GM12878 (cell line): ENCODE measurements at regions not wholly inside any gene's neighbourhood (a gene's known extent, or its start where the extent isn't known, plus 50 kb on each side); places are given as distances from the start of the nearest gene placed in this dataset.

Experiments
- ATAC-seq: fragments of 200-7000 bp; cut with Tn5 transposase; 3 replicates; pipeline ENCODE4 v1.9.1; 2020; ENCODE audit warnings: mild to moderate bottlenecking, moderate library complexity
- BruUV-seq: library from RNA; stranded (reverse); fragments of 400-500 nt; replicated peaks from 2 replicates; lab custom pipeline; 2021; lab: Mats Ljungman, UMichigan
- CTCF ChIA-PET: fragments of 300-600 bp; sonication (Branson Sonifier 250); formaldehyde crosslinking; extraction: SDS; loops from one replicate; lab custom pipeline; 2021; ENCODE audit warnings: inconsistent platforms; lab: Yijun Ruan, JAX
- POLR2A ChIA-PET: fragments of 350-600 bp; formaldehyde crosslinking; extraction: SDS; loops from one replicate; lab custom pipeline; 2021; ENCODE audit warnings: inconsistent platforms; lab: Charles Lee
- RAD21 ChIA-PET: fragments of 300-600 bp; sonication (Branson Sonifier 250); formaldehyde crosslinking; loops from one replicate; lab custom pipeline; 2023; ENCODE audit warnings: antibody characterized with exemption; ENCODE audit not compliant: unreplicated experiment; lab: Charles Lee
- SMC1A ChIA-PET: fragments of 300-600 bp; sonication (Branson Sonifier 250); formaldehyde crosslinking; loops from one replicate; lab custom pipeline; 2023; ENCODE audit not compliant: unreplicated experiment, uncharacterized antibody; lab: Charles Lee
- DNase-seq: peaks from one replicate; pipeline ENCODE4 v3.0.0-alpha.2; 2011; ENCODE audit warnings: low read depth, low spot score
- FAIRE-seq: peaks from 3 replicates; lab custom pipeline; 2011; peaks lifted over from hg19 to GRCh38; lab: Jason Lieb, UNC
- H2AFZ ChIP-seq: 2 replicates; pipeline ENCODE4 v1.6.0; 2011; ENCODE audit warnings: low read depth, low read length, control low read depth; ENCODE audit not compliant: control insufficient read depth
- H3K27ac ChIP-seq: 2 replicates; pipeline ENCODE4 v1.5.1; 2011; ENCODE audit warnings: control low read depth; ENCODE audit not compliant: control insufficient read depth, insufficient read depth
- H3K27me3 ChIP-seq, 2 experiments: replicated peaks in 1 of 2; 2 replicates each; pipeline versions ENCODE4 v1.6.0 to v1.6.1; 2011; ENCODE audit warnings: low read length in 1 of 2; ENCODE audit not compliant: control insufficient read depth in 2 of 2, insufficient read depth in 2 of 2
- H3K36me3 ChIP-seq, 2 experiments: 2 replicates each; pipeline ENCODE4 v1.5.1; 2011; ENCODE audit warnings: low read length in 1 of 2; ENCODE audit not compliant: control insufficient read depth in 2 of 2, insufficient read depth in 2 of 2
- H3K4me1 ChIP-seq: 2 replicates; pipeline ENCODE4 v1.6.1; 2011; ENCODE audit warnings: mild to moderate bottlenecking, low read length, moderate library complexity, mixed read lengths; ENCODE audit not compliant: control insufficient read depth, insufficient read depth
- H3K4me2 ChIP-seq: 2 replicates; pipeline ENCODE4 v1.6.0; 2011; ENCODE audit warnings: control low read depth; ENCODE audit not compliant: control insufficient read depth, insufficient read depth
- H3K4me3 ChIP-seq: fragments of 200-600 bp; sonication (generic); 2 replicates; pipeline ENCODE4 v1.5.1; 2016
- H3K79me2 ChIP-seq: 2 replicates; pipeline ENCODE4 v1.6.0; 2011; ENCODE audit warnings: low read length; ENCODE audit not compliant: control insufficient read depth, insufficient read depth
- H3K9ac ChIP-seq: 2 replicates; pipeline ENCODE4 v1.8.0; 2011; ENCODE audit warnings: low read length, control low read depth, mixed read lengths; ENCODE audit not compliant: control insufficient read depth, insufficient read depth
- H3K9me3 ChIP-seq: replicated peaks from 3 replicates; pipeline ENCODE4 v1.5.1; 2011; ENCODE audit warnings: mild to moderate bottlenecking, low read length; ENCODE audit not compliant: control insufficient read depth, insufficient read depth
- H4K20me1 ChIP-seq: 2 replicates; pipeline ENCODE4 v1.6.0; 2011; ENCODE audit not compliant: control insufficient read depth, insufficient read depth
- CEBPZ ChIP-seq: fragments of 150-350 bp; IDR thresholded peaks from 2 replicates; pipeline ENCODE4 v1.6.1; 2016; ENCODE audit warnings: low read depth, low read length
- FOS ChIP-seq: IDR thresholded peaks from 3 replicates; pipeline ENCODE4 v1.6.1; 2011; ENCODE audit warnings: borderline replicate concordance; ENCODE audit not compliant: insufficient read length; ENCODE audit errors: extremely low read depth
- HCFC1 ChIP-seq: fragments of 150-350 bp; IDR thresholded peaks from 2 replicates; pipeline ENCODE4 v1.6.1; 2014; ENCODE audit warnings: low read length
- KLF5 ChIP-seq: fragments of 450-650 bp; IDR thresholded peaks from 2 replicates; pipeline ENCODE4 v1.6.1; 2014; ENCODE audit warnings: mild to moderate bottlenecking; ENCODE audit not compliant: partially characterized antibody
- LARP7 ChIP-seq: fragments of 450-650 bp; IDR thresholded peaks from 2 replicates; pipeline ENCODE4 v1.6.1; 2017; ENCODE audit warnings: mild to moderate bottlenecking
- PRDM15 ChIP-seq: fragments of 450-650 bp; formaldehyde crosslinking; IDR thresholded peaks from 2 replicates; pipeline ENCODE4 v1.4.0; 2020; ENCODE audit warnings: mild to moderate bottlenecking, moderate library complexity
- SMAD1 ChIP-seq: fragments of 450-650 bp; IDR thresholded peaks from 2 replicates; pipeline ENCODE4 v1.6.1; 2018; ENCODE audit warnings: mild to moderate bottlenecking, low read depth; ENCODE audit not compliant: partially characterized antibody
- SP1 ChIP-seq: IDR thresholded peaks from one replicate; pipeline ENCODE4 v1.6.1; 2011; ENCODE audit warnings: low read depth, low read length
- ZNF274 ChIP-seq: IDR thresholded peaks from one replicate; pipeline ENCODE4 v1.8.0; 2011; ENCODE audit not compliant: insufficient read length, insufficient read depth
- WGBS: methylation state at CpG from one replicate; pipeline ENCODE4 v1.1.6; 2016; ENCODE audit warnings: low lambda C conversion rate; ENCODE audit not compliant: insufficient replicate concordance, insufficient coverage; ENCODE audit errors: missing lambda C conversion rate; 5-methylcytosine and 5-hydroxymethylcytosine counted together
- in situ Hi-C: fragments of 300-500 bp; cut with MboI; formaldehyde crosslinking; loops from 9 replicates; pipeline ENCODE4 v1.14.3; 2018; ENCODE audit warnings: mixed read lengths
- intact Hi-C: fragments of 100-400 bp; cut with micrococcal nuclease; formaldehyde crosslinking; loops from one replicate; pipeline ENCODE4 v1.14.2; 2022; ENCODE audit not compliant: unreplicated experiment

- Histone ChIP-seq H3K27me3 (no peaks in the 10 kb centered on the region), H4K20me1 (no peaks in the 10 kb centered on the region), H3K36me3 (no peaks in the 10 kb centered on the region), H3K4me1 (no peaks in the 10 kb centered on the region), H3K4me3 (no peak overlapping the region), H3K27ac (no peak overlapping the region), H3K4me2 (no peak overlapping the region), H2AFZ (no peak overlapping the region), H3K79me2 (no peaks in the 10 kb centered on the region), H3K9ac (no peak overlapping the region), H3K9me3 (no peaks in the 10 kb centered on the region)
- ATAC-seq (no peak), DNase-seq (no peak), FAIRE-seq (peak; percentile 62)
- CTCF ChIA-PET, result no interaction called here
- POLR2A ChIA-PET, result no interaction called here
- intact Hi-C loops (loop anchor here (10.0 kb wide), 1 partner anchor 456 kb away; no protein-coding TSS in a partner anchor), in situ Hi-C loops (no loop called here)
- SMC1A ChIA-PET, result no interaction called here
- TF ChIP-seq KLF5 (no peak), LARP7 (no peak)
- BruUV-seq, result no TSS peak
- RAD21 ChIA-PET, result no interaction called here
- 2% methylated on average over 2 of the region's 2 CpGs for WGBS
These were observed 296.5 kb upstream of the MIR17HG start for GRCh38 chr13:91050970-91051369.

GRCh38 chr13:91052876-91053275 is 294.6 kb upstream of the MIR17HG start:
- Histone ChIP-seq H3K27me3 (no peaks in the 10 kb centered on the region), H3K4me1 (no peaks in the 10 kb centered on the region), H3K4me2 (no peak overlapping the region), H3K79me2 (no peaks in the 10 kb centered on the region), H2AFZ (no peak overlapping the region), H3K27ac (no peak overlapping the region), H3K9me3 (no peaks in the 10 kb centered on the region), H3K4me3 (no peak overlapping the region), H4K20me1 (no peaks in the 10 kb centered on the region), H3K36me3 (no peaks in the 10 kb centered on the region), H3K9ac (no peak overlapping the region)
- RAD21 ChIA-PET, result interaction anchor here (1.2 kb wide), 1 partner anchor 25 kb away, joined by 4 read pairs; no protein-coding TSS in a partner anchor
- ATAC-seq, result no peak
- no peak for DNase-seq
- intact Hi-C loops (loop anchor here (10.0 kb wide), 1 partner anchor 458 kb away; no protein-coding TSS in a partner anchor), in situ Hi-C loops (no loop called here)
- WGBS, result 0% methylated on average over 1 of the region's 1 CpG
- SMC1A ChIA-PET, result interaction anchor here (1.4 to 2.0 kb wide), 2 partner anchors 9 to 14 kb away, joined by 3 to 7 read pairs; no protein-coding TSS in a partner anchor
- FAIRE-seq, result no peak
- no TSS peak for BruUV-seq
- CTCF ChIA-PET, result no interaction called here
- POLR2A ChIA-PET, result no interaction called here
- no peak for TF ChIP-seq CEBPZ
- no peak for TF ChIP-seq HCFC1
- no peak for TF ChIP-seq SP1
- no peak for TF ChIP-seq ZNF274
- no peak for TF ChIP-seq FOS
- TF ChIP-seq SMAD1, result no peak
- TF ChIP-seq PRDM15, result no peak
